Keratinocyte (primary cell): ENCODE measurements at regions not wholly inside any gene's neighbourhood (a gene's known extent, or its start where the extent isn't known, plus 50 kb on each side); places are given as distances from the start of the nearest gene placed in this dataset.

ENCODE experiments used
- CTCF ChIP-seq, 3 experiments: IDR thresholded peaks in 1 of 3; conservative IDR thresholded peaks in 1 of 3; optimal IDR thresholded peaks in 1 of 3; 2 replicates in 2 of 3; 3 replicates in 1 of 3; pipeline versions ENCODE3 to v1.5.1; 2011; ENCODE audit warnings: low read length in 3 of 3, mild to moderate bottlenecking in 3 of 3, moderate library complexity in 2 of 3, control low read depth in 1 of 3, inconsistent platforms in 1 of 3; ENCODE audit not compliant: insufficient read depth in 2 of 3; ENCODE audit errors: extremely low read depth in 1 of 3
- EZH2 ChIP-seq: IDR thresholded peaks from one replicate; pipeline ENCODE4 v1.6.1; 2012; ENCODE audit warnings: inconsistent platforms, mild to moderate bottlenecking, low read length, moderate library complexity

GRCh38 chr5:110092955-110093785 lies 403.4 kb downstream of the MAN2A1 start:
- no peak for TF ChIP-seq CTCF (optimal IDR thresholded peaks at IDR 0.05 in 1 of 3, IDR thresholded peaks at IDR 0.05 in 1 of 3, conservative IDR thresholded peaks at IDR 0.05 in 1 of 3; ENCODE audit: extremely low read depth in 1 of 3, insufficient read depth in 2 of 3, low read length in 3 of 3)
- no peak for TF ChIP-seq EZH2
